ENCODE measurements at regions not wholly inside any gene's neighbourhood (a gene's known extent, or its start where the extent isn't known, plus 50 kb on each side); places are given as distances from the start of the nearest gene placed in this dataset.

DNA sequence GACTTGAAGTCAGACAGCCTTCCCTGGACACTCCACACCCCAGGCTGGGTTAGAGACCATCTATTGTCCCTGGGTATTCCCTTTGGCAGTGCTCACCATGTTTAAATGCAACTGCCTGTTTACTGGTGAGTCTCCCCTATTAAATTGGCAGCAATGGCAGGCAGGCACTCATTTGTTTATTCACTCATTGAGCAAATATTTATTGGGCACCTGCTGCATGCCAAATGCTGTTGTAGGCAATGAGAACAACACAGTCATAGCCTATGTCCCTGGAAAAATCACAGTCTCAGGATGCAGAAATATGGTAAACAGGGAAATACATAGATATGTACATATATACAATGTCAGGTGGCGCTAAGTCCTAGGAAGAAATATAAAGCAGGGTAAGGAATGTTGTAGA, 212.8 kb downstream of the SUDS3 start:
- no peak for TF ChIP-seq POLR2A (IDR thresholded peaks at IDR 0.05; ENCODE audit: low read depth, low read length)
- TF ChIP-seq POLR2AphosphoS5 (IDR thresholded peaks at IDR 0.05; ENCODE audit: low read depth, low read length), result no peak
- TF ChIP-seq TAF1 (IDR thresholded peaks at IDR 0.05; ENCODE audit: low read depth, low read length), result no peak
- TF ChIP-seq SPI1 (IDR thresholded peaks at IDR 0.05; ENCODE audit: low read depth, low read length), result no peak

Data from GM12891 (cell line).